SKM-1 (cell line): ENCODE measurements at regions not wholly inside any gene's neighbourhood (a gene's known extent, or its start where the extent isn't known, plus 50 kb on each side); places are given as distances from the start of the nearest gene placed in this dataset.

Source experiments
- DNase-seq: peaks from one replicate; lab custom pipeline; 2025; ENCODE audit not compliant: unreplicated experiment; lab: John Stamatoyannopoulos, UW

GRCh38 chr9:89744730-89745129, 139.9 kb downstream of the GADD45G start:
- DNase-seq, result no peak

GRCh38 chr9:89745601-89746376, 141.0 kb downstream of the GADD45G start:
- DNase-seq, result no peak

GRCh38 chr9:89746385-89747116, 141.7 kb downstream of the GADD45G start:
- DNase-seq, result no peak

DNA sequence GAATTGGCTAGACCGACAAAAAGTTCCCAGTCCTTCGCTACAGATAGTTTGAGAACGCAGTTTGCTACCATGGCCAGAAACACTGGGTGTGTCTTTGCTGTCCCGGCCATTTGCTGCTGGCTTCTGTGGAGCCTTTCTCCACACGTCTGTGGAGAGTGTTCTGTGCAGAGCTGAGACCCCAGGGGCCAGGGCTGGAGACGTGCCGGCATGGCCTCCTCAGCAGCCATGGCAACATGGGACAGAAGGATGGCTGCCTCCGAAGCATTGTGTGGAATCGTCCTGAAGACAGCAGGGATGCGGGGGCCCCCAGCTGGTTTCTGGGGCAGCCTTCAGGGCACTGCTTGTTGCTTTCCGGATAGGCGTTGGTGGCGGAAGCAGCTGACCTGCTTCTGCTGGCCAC, 142.8 kb downstream of the GADD45G start:
- no peak for DNase-seq

GRCh38 chr9:89748021-89748670, 143.3 kb downstream of the GADD45G start:
- DNase-seq, result no peak

DNA sequence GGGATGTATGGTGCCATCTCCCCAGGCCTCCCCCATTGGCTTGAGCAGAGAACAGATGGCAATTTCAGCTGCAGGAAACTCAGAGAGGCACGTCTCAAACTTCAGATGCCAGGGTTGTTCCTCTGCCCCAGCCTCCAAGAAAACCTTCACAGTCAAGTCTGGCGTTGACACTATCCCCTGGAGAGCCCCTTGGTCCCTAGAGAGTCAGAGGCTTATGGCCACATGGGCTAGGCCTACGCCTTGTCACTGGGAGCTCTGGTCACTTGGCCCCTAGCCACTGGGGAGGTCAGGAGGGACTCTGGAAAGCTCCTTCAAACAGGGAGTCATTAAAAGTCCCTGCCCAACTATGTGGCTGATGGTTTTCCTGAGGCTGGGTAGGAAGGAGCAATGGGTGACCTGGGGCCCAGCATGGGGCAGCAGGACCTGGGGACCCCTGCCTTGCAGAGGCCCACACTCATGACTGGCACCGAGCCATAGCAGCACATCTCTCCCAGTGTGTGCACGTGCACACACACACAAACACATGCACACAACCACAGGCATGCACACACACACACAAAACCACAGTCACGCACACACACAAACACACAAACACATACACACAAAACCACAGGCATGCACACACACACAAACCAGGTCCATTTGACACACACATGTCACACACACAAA, 144.2 kb downstream of the GADD45G start:
- no peak for DNase-seq

DNA sequence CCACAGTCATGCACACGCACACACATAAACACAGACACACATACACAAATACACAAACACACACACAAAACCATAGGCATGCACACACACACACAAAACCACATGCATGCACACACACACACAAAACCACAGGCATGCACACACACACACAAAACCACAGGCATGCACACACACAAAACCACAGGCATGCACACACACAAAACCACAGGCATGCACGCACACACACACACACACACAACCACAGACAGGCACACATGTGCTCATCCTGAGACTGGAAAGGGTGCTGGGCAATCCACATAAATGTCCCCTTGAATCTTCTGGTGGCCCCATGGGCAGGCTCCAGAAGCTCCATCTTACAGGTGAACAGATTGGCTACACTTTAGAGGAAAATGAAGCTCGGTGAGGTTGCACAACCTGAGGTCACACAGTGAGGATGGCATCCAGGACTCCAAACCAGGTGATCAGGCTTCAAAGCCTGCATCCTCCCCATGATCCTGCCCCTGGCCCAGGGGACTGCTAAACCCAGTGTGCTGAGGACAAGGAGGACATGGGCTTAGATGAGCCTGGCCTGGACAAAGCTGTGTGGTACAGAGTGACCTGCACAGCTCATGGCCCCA, 144.8 kb downstream of the GADD45G start:
- no peak for DNase-seq

- DNase-seq, result no peak
These were observed 145.4 kb downstream of the GADD45G start for GRCh38 chr9:89750117-89750791.

DNA sequence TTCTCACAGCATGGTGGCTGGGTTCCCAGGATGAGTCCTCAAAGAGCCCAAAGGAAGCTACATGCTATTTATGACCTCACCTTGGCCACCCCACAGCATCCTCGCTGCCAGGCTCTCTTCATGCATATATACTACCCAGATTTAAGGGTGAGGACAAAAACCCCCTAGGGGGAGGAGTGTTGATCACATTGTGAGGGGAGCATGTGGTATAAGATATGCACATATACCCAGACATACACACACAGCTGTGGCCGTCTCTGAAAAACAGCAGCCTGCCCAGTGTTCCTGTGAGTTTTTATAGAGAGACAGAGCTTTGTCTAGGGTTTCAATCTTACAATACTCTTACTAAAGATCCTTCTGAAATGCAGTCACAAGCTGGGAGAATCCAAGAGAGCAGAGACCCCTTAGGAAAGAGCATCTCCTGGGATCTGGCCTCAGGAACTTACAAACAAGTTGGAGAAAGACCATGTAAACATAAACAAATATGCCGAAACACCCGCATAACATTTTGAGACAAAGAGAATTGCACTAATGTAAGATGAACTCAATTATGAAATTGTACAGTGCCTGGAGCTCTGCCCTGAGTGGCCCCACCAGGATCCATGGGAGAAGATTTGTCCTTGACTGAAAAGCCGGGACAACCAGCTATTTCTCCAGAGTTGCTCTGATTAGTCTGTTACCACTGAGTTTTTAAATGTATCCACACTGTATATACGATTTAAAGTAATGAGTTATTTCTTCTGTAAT, 146.4 kb downstream of the GADD45G start:
- DNase-seq, result no peak

DNA sequence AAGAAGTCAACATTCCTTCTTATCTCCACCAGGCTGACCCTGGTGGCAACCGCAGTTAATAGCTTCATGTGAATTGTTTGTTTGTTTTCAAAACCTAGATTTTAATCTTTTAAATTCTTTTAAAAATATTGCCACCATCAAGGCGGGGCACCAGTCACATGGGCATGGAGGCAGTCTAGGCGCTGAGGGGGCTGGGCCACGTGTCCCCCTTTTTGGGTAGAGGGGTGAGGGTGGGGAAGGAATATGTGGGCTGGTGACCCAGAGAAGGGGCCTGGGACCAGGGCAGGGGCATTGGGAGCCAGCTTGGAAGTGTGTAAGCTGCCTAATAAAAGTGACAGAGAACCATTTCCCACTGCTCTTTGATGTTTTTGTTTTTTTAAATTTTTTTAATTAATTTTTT, 147.3 kb downstream of the GADD45G start:
- no peak for DNase-seq

- DNase-seq, result no peak
These were observed 148.8 kb downstream of the GADD45G start for GRCh38 chr9:89753472-89754055.

DNA sequence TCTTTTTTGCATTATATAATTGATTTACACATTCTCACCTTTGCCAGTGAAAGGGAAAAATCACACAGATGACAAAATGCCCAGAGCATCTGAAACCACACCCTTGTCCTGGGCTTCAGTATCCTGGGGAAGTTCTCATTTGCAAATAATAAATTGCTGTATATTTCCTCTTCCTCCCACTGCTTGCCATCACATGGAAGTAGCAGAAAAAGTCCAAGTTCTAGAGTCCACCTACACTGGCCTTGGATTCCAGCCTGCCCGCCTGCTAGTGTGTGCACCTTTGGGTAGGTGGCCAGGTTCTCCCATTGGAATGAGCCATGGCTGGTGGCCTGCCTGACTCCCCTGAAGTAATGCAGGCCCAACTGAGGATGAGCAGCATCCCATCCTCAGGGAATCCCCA, 149.4 kb downstream of the GADD45G start:
- no peak for DNase-seq

GRCh38 chr9:89755821-89756220, 151.0 kb downstream of the GADD45G start:
- no peak for DNase-seq

DNA sequence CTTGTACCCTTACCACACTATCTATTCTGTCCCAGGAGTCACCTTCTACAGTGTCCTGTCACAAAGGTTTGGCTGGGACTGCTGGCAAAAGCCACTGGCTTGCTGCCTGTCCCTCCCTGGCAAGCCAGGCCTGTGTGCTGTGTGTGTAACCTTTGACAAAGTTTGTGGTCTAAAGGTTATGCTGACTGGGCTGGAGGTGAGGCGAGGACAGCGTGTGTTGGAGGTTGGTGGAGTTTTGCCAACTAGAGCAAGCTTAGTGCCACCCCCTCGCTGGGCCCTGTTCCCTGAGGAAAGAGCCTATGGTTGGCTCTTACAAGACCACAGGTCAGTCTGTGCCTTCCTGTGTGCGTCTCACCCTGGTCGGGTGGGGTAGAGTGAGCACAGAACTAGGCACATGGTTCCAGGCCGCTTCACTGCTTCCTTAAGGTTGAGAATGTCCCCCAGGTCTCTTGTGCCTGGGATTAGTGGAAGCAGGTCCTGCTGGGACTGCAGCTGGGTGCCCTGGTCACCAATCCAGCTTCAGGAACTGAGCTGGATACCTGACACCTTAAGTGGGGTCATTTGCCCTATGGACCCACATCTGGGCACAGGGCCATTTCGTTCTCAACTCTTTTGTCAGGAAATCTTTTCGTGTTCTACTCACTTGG, 152.2 kb downstream of the GADD45G start:
- DNase-seq, result no peak

DNA sequence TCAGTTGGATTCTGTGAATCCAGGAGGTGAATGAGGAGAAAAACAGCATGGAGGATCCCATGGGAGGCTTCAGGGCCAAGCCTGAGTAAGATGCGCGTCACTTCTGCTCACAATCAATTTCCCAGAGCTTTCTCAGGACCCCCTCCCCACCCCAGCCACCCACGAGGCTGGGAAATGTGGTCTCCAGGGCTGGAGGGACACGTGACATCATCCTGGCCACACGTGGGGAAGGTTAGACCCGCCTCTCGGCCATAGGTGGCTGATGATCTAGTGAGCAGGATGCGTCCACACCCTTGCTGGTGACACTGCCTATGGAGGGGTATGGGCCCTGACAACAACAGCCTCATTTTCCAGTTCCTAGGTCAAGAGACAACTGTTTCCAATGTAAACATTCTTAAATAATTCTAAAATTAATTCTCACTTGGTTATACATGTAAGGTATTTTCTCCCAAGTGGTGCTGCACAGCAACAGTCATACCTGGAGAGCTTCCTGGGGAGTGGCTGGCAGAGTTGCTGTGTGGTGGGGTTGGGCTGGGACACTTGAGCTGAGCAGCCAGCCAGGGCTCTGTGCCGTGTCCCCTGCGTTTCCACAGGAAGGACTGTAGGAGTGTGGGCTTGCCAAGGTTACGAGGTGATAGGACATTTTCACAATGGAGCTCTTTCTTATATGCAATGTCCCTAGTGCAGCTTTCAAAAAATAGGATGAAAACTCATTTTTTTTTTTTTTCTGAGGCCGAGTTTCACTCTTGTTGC, 153.1 kb downstream of the GADD45G start:
- no peak for DNase-seq

- DNase-seq, result no peak
These were observed 154.8 kb downstream of the GADD45G start for GRCh38 chr9:89759572-89759971.

DNA sequence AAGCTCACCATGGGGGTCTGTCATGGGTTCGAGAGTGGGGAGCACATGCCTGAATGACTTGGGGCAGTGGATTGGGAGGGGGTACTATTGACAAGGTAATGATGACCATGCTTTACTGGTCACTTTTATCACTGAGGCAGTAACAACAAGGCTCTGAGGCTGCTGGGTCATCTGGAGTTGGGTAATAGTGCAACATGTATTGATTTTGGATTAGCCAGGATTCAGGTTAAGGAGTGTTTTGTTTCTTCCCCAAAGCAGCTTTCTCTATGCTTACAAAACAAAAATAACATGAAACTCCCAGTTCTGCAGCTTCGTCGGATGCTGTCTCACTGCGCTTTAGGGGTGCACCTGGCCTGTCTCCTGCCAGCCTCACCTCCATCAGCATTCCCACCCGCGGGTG, 155.3 kb downstream of the GADD45G start:
- no peak for DNase-seq

- no peak for DNase-seq
These were observed 159.4 kb downstream of the GADD45G start for GRCh38 chr9:89764217-89764616.
